ENCODE measurements at regions not wholly inside any gene's neighbourhood (a gene's known extent, or its start where the extent isn't known, plus 50 kb on each side); places are given as distances from the start of the nearest gene placed in this dataset.

DNA sequence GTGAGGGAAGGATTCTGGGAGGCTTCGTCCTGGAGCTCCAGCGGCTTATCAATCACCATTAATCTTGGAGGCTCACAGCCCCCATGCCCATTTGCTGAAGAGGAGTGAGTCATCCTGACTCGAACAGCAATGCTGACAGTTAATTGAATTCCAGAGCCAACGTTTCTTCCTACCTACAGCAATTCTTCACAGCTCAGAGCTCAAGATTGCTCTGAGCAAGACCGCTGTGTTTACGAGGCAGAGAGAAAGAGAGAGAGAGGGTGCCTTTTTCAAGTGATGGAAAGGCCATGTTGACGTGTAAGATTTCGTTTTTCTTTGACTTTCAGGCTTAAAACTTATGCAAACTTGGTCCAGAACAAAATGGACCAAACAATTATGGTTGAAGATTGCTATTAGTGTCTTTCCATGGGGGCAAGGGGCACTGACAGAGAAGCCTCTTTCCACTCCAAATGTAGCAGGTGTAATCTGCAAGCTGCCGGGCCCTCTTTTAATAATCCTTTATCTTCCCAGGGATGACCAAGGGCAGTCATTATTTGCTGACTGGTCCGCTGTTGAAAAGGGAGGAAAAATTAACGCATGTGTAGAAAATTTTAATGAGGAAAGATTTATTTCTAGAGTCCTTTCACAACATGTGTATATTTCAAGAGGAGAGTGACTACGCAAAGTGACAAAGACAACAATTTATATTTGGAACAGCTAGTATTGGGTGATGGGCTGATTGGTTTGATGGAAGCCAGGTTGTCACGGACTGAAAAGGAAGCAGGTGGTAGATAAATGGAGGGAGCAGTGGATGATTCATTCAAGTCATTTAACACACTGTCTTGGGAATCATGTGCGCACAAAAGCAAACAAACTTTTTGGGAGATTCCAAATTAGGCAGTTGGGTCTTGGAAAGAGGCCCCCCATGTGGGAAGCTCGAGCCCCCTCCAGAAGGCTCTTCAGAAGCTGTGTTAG lies 136.1 kb upstream of the IRF2BP2 start:
- DNase-seq, result peak; percentile 16

- DNase-seq, result no peak
These were observed 135.3 kb upstream of the IRF2BP2 start for GRCh38 chr1:234745276-234745675.

GRCh38 chr1:234743791-234744611 lies 134.0 kb upstream of the IRF2BP2 start:
- DNase-seq, result no peak

DNA sequence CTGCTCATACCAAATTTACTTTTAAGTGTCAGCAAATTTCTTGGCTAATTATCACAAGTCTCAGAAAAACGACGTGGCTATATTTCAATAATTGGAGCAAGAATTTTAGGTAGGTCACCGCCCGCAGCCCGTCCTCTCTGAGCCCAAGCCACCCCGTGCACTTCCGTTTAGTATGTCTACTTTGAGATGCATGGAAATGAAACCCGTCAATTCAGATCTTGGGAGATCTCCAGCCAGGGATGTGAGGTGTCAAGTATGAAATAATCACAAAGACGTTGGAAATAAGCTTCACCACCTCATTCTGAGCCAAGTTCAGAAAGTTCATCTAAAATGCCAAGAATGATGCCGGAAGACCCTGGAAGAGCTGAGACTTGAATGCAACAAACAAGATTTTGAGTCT lies 132.6 kb upstream of the IRF2BP2 start:
- no peak for DNase-seq

GRCh38 chr1:234737967-234738314 lies 128.0 kb upstream of the IRF2BP2 start:
- peak; percentile 34 for DNase-seq

GRCh38 chr1:234735916-234736315 lies 125.9 kb upstream of the IRF2BP2 start:
- DNase-seq, result no peak

GRCh38 chr1:234735476-234735875 lies 125.5 kb upstream of the IRF2BP2 start:
- no peak for DNase-seq

GRCh38 chr1:234734869-234735268 lies 124.9 kb upstream of the IRF2BP2 start:
- no peak for DNase-seq

GRCh38 chr1:234734412-234734835 lies 124.4 kb upstream of the IRF2BP2 start:
- DNase-seq, result no peak

DNA sequence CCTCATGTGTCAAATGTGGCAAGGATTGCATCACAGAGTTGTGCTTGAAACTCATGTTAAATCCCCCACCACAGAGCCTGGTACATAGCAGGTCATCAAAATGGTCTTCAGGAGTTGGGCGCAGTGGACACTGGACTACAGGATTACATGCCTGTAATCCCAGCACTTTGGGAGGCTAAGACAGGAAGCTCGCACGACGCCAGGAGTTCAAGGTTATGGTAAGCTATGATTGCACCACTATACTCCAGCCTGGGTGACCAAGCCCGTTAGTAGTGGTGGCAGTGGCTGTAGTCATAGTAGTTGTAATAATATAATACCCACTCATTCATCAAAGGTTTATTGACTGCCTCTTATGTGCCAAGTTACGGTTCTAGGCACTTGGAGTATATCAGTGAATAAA lies 123.4 kb upstream of the IRF2BP2 start:
- DNase-seq, result no peak

DNA sequence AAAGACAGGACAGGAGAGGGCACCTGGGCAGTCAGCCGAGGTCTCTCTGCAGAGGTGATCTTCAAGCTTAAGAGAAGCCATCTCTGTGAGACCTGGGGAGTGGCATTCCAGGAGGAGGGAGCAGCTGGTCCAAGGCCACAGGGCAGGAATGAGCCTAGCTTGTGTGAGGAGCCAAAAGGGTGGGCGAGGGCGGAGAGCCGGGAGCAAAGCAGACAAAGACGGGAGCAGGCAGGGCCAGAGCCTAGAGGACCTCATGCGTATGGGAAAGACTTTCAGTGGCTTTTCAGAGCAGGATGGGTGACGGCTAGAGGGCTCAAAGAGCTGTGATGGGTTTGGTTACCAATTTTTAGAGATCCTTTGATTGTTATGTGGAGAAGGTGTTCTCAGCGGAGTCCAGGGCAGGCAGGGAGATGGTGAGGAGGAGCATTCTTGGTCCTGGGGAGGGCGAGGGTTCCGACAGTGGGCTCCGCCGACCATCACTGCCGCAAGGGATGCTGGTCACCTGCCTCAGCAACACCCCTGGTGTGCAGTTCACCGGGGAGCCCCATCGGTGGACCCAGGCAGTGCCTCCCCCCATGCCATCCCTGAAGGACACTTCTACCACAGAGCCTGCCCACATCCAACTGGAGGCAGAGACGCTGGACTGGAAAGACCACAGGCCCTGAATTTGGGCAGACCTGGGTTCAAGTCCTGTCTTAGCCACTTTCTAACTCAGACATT lies 122.9 kb upstream of the IRF2BP2 start:
- no peak for DNase-seq

DNA sequence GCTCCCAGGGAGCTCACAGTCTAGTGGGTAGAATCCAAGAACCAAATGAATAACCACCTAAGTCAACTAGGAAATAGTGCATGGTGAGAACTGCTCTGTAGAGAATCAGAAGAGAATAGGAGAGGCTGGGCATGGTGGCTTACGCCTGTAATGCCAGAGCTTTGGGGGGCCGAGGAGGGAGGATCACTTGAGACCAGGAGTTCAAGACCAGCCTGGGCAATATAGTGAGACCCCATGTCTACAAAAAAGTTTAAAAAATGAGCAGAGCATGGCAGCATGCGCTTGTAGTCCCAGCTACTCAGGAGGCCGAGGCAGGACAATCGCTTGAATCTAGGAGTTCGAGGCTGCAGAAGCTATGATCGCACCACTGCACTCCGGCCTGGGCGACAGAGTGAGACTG lies 122.3 kb upstream of the IRF2BP2 start:
- no peak for DNase-seq

- DNase-seq, result no peak
These were observed 121.6 kb upstream of the IRF2BP2 start for GRCh38 chr1:234731569-234732085.

- no peak for DNase-seq
These were observed 121.0 kb upstream of the IRF2BP2 start for GRCh38 chr1:234730770-234731568.

GRCh38 chr1:234730475-234730769 lies 120.4 kb upstream of the IRF2BP2 start:
- no peak for DNase-seq

DNA sequence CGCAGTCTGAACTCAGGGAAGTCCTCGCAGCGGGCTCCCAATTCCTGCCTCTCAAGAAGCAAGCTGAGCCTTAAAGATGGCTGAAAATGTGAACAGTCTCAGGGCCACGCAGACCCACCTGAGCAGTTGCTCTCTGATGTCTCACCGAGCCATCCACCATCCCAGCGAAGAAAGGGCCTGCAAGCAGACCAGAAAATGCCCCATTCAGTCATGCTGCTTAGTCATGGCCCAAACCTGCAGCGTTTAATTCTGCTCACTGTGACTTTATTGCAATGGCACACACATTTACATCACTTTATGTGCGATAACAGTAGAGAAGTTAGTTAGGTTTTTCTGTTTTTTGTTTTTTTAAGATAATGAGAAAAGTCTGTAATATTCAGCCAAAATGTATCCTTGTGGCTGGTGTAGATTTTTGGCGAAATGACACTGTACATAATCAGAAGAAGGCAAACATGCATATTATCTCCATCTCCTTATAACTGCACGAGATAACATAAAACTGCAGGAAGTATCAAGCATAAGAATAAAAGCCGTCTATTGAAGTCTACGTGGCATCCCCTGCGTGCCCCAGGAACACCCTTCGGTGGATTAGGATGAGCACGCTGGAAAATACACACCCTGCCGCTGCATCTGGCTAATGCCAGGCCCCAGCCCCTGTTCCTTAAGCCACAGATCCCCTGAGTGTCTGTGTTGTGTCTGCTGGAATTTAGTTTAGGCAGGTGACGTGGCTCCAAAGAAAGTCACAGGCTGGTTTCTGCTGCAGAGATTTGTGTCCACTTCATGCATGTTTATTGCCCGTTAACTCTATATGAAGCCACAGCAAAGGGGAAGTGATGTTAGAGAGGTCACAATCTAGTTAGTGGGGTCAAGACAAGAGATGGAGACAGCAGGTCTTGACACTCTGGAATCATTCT lies 119.8 kb upstream of the IRF2BP2 start:
- no peak for DNase-seq

DNA sequence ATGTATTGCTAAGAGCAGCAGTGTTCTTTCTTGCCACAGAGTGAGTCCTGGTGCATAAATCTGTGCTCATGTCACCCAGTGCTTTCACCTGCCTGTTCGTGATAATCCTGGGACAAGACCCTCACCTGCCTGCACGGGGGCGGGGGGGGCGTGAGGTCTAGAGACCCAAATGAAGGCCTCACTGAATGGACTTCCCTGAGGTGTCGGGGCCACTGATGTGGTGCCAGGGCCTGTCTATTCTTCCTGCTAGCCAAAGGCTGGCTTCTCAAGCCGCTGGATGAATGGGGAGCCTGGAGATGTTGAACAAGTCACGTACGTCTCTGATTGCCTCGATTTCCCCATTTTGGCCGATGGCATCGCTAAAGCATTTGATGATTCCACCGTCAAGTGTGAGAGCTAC lies 118.8 kb upstream of the IRF2BP2 start:
- DNase-seq, result no peak

DNA sequence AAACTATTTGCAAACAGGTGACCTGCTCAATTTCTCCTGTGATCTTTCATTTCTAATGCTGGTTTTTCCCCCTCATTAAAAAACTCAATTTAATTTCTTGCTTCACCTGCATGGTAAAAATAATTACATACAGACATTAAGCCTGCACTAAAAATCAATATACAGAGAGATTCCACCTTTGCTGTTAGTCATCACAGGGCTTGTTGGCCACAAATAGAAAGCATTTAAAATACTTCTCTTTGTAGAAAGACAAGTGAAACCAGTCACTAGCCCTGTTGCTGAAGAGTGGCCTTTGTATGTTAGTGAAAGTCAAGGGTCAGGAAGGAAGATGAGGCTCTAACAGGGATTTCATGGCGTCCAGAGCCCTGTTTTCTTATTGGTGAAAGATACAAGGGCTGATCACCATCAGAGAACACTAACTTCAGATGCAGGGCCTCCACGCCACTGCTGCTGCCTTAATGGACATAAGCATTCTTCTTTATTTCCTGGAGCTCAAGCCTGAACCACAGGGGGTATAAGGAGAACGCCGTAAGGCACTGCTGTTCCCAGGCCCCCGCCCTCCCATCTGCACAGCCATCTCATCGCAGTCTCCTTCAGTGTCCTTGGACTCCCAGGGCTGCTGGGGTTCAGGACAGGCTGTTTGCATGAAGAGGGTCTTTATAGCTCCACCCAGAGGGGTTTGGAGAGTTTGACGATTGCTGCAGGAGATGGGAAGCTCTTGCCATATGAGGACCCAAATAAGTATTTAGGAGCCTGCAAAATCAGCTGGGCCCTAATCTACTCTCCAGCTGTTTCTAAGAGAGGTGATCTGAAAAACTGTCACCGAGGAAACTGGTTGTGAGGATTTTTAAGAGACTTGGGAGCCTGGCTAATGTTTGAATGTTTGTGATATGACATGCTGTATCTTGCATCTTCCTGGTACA lies 117.3 kb upstream of the IRF2BP2 start:
- DNase-seq, result peak; percentile 75

- DNase-seq, result peak; percentile 86
These were observed 116.5 kb upstream of the IRF2BP2 start for GRCh38 chr1:234726359-234726943.
